H9 (cell line): ENCODE measurements at regions not wholly inside any gene's neighbourhood (a gene's known extent, or its start where the extent isn't known, plus 50 kb on each side); places are given as distances from the start of the nearest gene placed in this dataset.

Experiments used
- DNase-seq: peaks from one replicate; pipeline ENCODE4 v3.0.0-alpha.2; 2017
- H2AFZ ChIP-seq: one replicate; pipeline ENCODE4 v1.6.1; 2013; ENCODE audit warnings: mild to moderate bottlenecking, low read length, control low read depth, moderate library complexity
- H2AK5ac ChIP-seq: 2 replicates; pipeline ENCODE4 v1.6.1; 2013; ENCODE audit warnings: low read length, control low read depth, mixed read lengths; ENCODE audit not compliant: insufficient read length
- H2BK120ac ChIP-seq: one replicate; pipeline ENCODE4 v1.6.1; 2013; ENCODE audit warnings: low read depth, mild to moderate bottlenecking, low read length, control low read depth, inconsistent platforms; ENCODE audit not compliant: poor library complexity, severe bottlenecking
- H2BK12ac ChIP-seq: 2 replicates; pipeline ENCODE4 v1.6.1; 2013; ENCODE audit warnings: low read length, control low read depth, mixed read lengths, low read depth; ENCODE audit not compliant: insufficient read length
- H2BK15ac ChIP-seq: 2 replicates; pipeline ENCODE4 v1.6.1; 2013; ENCODE audit warnings: low read depth, low read length, control low read depth
- H2BK20ac ChIP-seq: one replicate; pipeline ENCODE4 v1.6.1; 2013; ENCODE audit warnings: low read depth, mild to moderate bottlenecking, low read length, control low read depth, inconsistent platforms; ENCODE audit not compliant: poor library complexity, severe bottlenecking
- H2BK5ac ChIP-seq: 2 replicates; pipeline ENCODE4 v1.6.1; 2013; ENCODE audit warnings: low read length, control low read depth, mixed read lengths; ENCODE audit not compliant: insufficient read length
- H3K14ac ChIP-seq: 2 replicates; pipeline ENCODE4 v1.6.1; 2013; ENCODE audit warnings: low read length, control low read depth; ENCODE audit not compliant: insufficient read depth
- H3K18ac ChIP-seq: 2 replicates; pipeline ENCODE4 v1.6.1; 2013; ENCODE audit warnings: low read depth, mild to moderate bottlenecking, mixed read lengths, low read length, control low read depth; ENCODE audit not compliant: insufficient read length
- H3K23ac ChIP-seq: 2 replicates; pipeline ENCODE4 v1.6.1; 2013; ENCODE audit warnings: low read length, control low read depth, mixed read lengths, low read depth; ENCODE audit not compliant: insufficient read length
- H3K23me2 ChIP-seq: 2 replicates; pipeline ENCODE4 v1.6.1; 2013; ENCODE audit warnings: low read depth, mild to moderate bottlenecking, mixed read lengths, low read length, control low read depth; ENCODE audit not compliant: insufficient read length, poor library complexity, severe bottlenecking
- H3K27ac ChIP-seq: 2 replicates; pipeline ENCODE4 v1.5.1; 2013; ENCODE audit warnings: low read length, control low read depth, mixed read lengths, low read depth; ENCODE audit not compliant: insufficient read length
- H3K27me3 ChIP-seq: 2 replicates; pipeline ENCODE4 v1.6.1; 2013; ENCODE audit warnings: low read length, control low read depth, inconsistent platforms; ENCODE audit not compliant: insufficient read depth
- H3K4ac ChIP-seq: 2 replicates; pipeline ENCODE4 v1.6.1; 2013; ENCODE audit warnings: low read depth, mild to moderate bottlenecking, control low read depth, inconsistent platforms, low read length, moderate library complexity
- H3K4me1 ChIP-seq: 2 replicates; pipeline ENCODE4 v1.6.1; 2013; ENCODE audit warnings: low read length, control low read depth, inconsistent platforms; ENCODE audit not compliant: insufficient read depth
- H3K4me2 ChIP-seq: 2 replicates; pipeline ENCODE4 v1.6.1; 2013; ENCODE audit warnings: low read length, control low read depth, mixed read lengths; ENCODE audit not compliant: insufficient read length, insufficient read depth
- H3K56ac ChIP-seq: 2 replicates; pipeline ENCODE4 v1.6.1; 2013; ENCODE audit warnings: low read depth, mild to moderate bottlenecking, mixed read lengths, low read length, control low read depth; ENCODE audit not compliant: insufficient read length
- H3K79me1 ChIP-seq: 2 replicates; pipeline ENCODE4 v1.6.1; 2013; ENCODE audit warnings: low read depth, mild to moderate bottlenecking, moderate library complexity, low read length, control low read depth, inconsistent platforms; ENCODE audit not compliant: insufficient read depth, poor library complexity, severe bottlenecking
- H3K79me2 ChIP-seq: 2 replicates; pipeline ENCODE4 v1.6.1; 2013; ENCODE audit warnings: low read length, control low read depth, inconsistent platforms; ENCODE audit not compliant: insufficient read depth
- H3K9ac ChIP-seq: 2 replicates; pipeline ENCODE4 v1.6.1; 2013; ENCODE audit warnings: low read length, control low read depth, mixed read lengths; ENCODE audit not compliant: insufficient read length; ENCODE audit errors: extremely low read depth
- H3K9me3 ChIP-seq: one replicate; pipeline ENCODE4 v1.6.1; 2013; ENCODE audit warnings: low read depth, low read length, inconsistent platforms; ENCODE audit not compliant: control insufficient read depth
- H3T11ph ChIP-seq: one replicate; pipeline ENCODE4 v1.6.1; 2013; ENCODE audit warnings: mild to moderate bottlenecking, low read length, control low read depth, inconsistent platforms
- H4K20me1 ChIP-seq: one replicate; pipeline ENCODE4 v1.6.1; 2013; ENCODE audit not compliant: control insufficient read depth, insufficient read length, insufficient read depth
- H4K5ac ChIP-seq: 2 replicates; pipeline ENCODE4 v1.6.1; 2013; ENCODE audit warnings: low read depth, mild to moderate bottlenecking, mixed read lengths, low read length, control low read depth; ENCODE audit not compliant: insufficient read length
- H4K8ac ChIP-seq: replicated peaks from 2 replicates; pipeline ENCODE4 v1.6.1; 2013; ENCODE audit warnings: low read length, control low read depth, mixed read lengths, low read depth; ENCODE audit not compliant: insufficient read length
- H4K91ac ChIP-seq: 2 replicates; pipeline ENCODE4 v1.6.1; 2013; ENCODE audit warnings: low read depth, mild to moderate bottlenecking, moderate library complexity, mixed read lengths, low read length, control low read depth; ENCODE audit not compliant: insufficient read length
- H3K27ac Mint-ChIP-seq, 3 experiments: 2 replicates in 2 of 3; 3 replicates in 1 of 3; pipeline ENCODE4 v1.8.0; 2020 to 2021; ENCODE audit warnings: mixed read lengths in 3 of 3, mild to moderate bottlenecking in 1 of 3, moderate library complexity in 1 of 3
- H3K27me3 Mint-ChIP-seq: 2 replicates; pipeline ENCODE4 v1.8.0; 2021; ENCODE audit warnings: low read depth, mild to moderate bottlenecking, moderate library complexity, mixed read lengths
- H3K36me3 Mint-ChIP-seq, 3 experiments: 2 replicates in 2 of 3; 3 replicates in 1 of 3; pipeline ENCODE4 v1.8.0; 2020 to 2021; ENCODE audit warnings: low read depth in 3 of 3, mixed read lengths in 3 of 3; ENCODE audit not compliant: insufficient read depth in 1 of 3
- H3K4me1 Mint-ChIP-seq, 2 experiments: 2 replicates each; pipeline ENCODE4 v1.8.0; 2020; ENCODE audit warnings: mixed read lengths in 2 of 2
- H3K4me3 Mint-ChIP-seq, 2 experiments: 2 replicates in 1 of 2; 3 replicates in 1 of 2; pipeline ENCODE4 v1.8.0; 2020 to 2021; ENCODE audit warnings: mild to moderate bottlenecking in 2 of 2, mixed read lengths in 2 of 2, moderate library complexity in 1 of 2
- H3K9me3 Mint-ChIP-seq, 2 experiments: 2 replicates in 1 of 2; 3 replicates in 1 of 2; pipeline ENCODE4 v1.8.0; 2020; ENCODE audit warnings: mild to moderate bottlenecking in 2 of 2, mixed read lengths in 2 of 2, moderate library complexity in 1 of 2
- CTCF ChIP-seq: fragments of 200-600 bp; sonication (generic); conservative IDR thresholded peaks from 3 replicates; pipeline ENCODE4 v1.8.0; 2021; ENCODE audit warnings: antibody characterized with exemption, mild to moderate bottlenecking
- WGBS: extraction: QIAGEN DNeasy Blood & Tissue Kit; methylation state at CpG from one replicate; pipeline ENCODE4 v1.1.7; 2013; ENCODE audit warnings: missing lambda C conversion rate, low lambda C conversion rate, mixed read lengths; ENCODE audit not compliant: insufficient read length; ENCODE audit errors: extremely low coverage; 5-methylcytosine and 5-hydroxymethylcytosine counted together

DNA sequence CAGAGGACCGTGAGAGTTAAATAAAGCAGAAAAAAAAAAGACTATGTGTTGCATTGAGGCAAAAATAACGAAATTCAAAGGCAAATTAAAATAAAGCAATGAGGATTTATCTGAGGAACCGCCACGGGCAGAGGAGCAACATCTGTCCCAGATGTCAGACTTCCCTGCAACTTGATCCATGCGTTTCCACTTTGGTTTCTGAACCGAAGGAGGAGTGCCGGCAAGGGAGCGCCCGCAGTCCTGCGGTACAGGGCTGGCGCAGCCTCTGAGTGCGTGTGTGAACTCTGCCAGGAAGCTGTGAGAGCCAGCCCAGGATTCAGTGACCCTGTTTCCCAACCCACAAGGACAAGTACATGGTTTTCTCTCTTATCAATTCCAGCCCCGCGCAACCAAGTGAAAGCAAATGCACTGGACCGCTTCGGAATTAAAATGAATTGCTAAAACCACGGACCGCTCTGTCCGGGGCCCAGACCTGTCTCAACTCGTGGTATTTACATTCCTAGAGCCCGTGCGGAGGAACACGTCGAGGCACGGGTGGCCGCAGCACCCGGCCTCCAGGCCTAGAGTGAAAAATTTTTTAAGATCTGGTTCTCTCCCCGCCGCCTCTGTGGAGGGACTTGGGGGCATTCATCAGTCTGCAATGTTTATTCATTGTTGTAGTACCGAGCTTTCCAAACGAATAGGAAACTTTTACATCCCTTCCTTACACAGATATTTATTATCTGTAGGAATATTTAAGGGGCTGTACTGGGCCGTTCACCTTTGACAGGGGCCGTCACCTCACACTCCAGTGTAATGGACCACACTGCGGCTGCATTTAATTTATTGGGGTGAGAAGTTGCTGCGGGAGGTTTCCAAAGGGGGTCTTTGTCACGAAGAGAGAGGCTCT is 291.5 kb upstream of the NFE2L3 start:
- no peak overlapping the region for H2BK15ac ChIP-seq
- no peaks in the 10 kb centered on the region for H3K9me3 ChIP-seq
- no peak overlapping the region for H3K4ac ChIP-seq
- DNase-seq, result peak; percentile 72
- H4K91ac ChIP-seq, result no peak overlapping the region
- Mint-ChIP-seq H3K9me3 (peaks cover 4 to 7% of the 10 kb centered on the region in 2 experiments; a peak in 2 of 5 replicates), H3K27ac (no peak overlapping the region), H3K4me1 (peaks cover 20 to 28% of the 10 kb centered on the region in 2 experiments), H3K27me3 (peaks cover 24% of the 10 kb centered on the region), H3K36me3 (no peaks in the 10 kb centered on the region), H3K4me3 (peak overlapping the region in 1 of 2 experiments; percentile 27; a peak in 2 of 5 replicates)
- H3T11ph ChIP-seq, result no peak overlapping the region
- no peaks in the 10 kb centered on the region for H3K79me2 ChIP-seq
- peaks cover 5% of the 10 kb centered on the region; the same call in 1 of the 2 replicates for H3K4me1 ChIP-seq
- H4K8ac ChIP-seq, result no peak overlapping the region
- peaks cover 43% of the 10 kb centered on the region for H3K27me3 ChIP-seq
- H4K5ac ChIP-seq, result no peak overlapping the region
- H3K4me2 ChIP-seq, result peak overlapping the region; percentile 6
- no peaks in the 10 kb centered on the region for H3K79me1 ChIP-seq
- H3K18ac ChIP-seq, result no peak overlapping the region
- no peak overlapping the region for H2BK120ac ChIP-seq
- H3K14ac ChIP-seq, result no peak overlapping the region
- no CpG with 5 or more reads among the region's 36 CpGs for WGBS
- H4K20me1 ChIP-seq, result no peaks in the 10 kb centered on the region
- no peak for TF ChIP-seq CTCF
- H3K9ac ChIP-seq, result no peak overlapping the region
- no peak overlapping the region for H2AFZ ChIP-seq
- H2BK12ac ChIP-seq, result no peak overlapping the region
- no peak overlapping the region for H3K56ac ChIP-seq
- no peak overlapping the region for H3K23ac ChIP-seq
- H2BK20ac ChIP-seq, result no peak overlapping the region
- peaks cover 14% of the 10 kb centered on the region for H3K23me2 ChIP-seq
- no peak overlapping the region for H2AK5ac ChIP-seq
- no peak overlapping the region for H3K27ac ChIP-seq
- no peak overlapping the region for H2BK5ac ChIP-seq
